ENCODE measurements at regions not wholly inside any gene's neighbourhood (a gene's known extent, or its start where the extent isn't known, plus 50 kb on each side); places are given as distances from the start of the nearest gene placed in this dataset.

DNA sequence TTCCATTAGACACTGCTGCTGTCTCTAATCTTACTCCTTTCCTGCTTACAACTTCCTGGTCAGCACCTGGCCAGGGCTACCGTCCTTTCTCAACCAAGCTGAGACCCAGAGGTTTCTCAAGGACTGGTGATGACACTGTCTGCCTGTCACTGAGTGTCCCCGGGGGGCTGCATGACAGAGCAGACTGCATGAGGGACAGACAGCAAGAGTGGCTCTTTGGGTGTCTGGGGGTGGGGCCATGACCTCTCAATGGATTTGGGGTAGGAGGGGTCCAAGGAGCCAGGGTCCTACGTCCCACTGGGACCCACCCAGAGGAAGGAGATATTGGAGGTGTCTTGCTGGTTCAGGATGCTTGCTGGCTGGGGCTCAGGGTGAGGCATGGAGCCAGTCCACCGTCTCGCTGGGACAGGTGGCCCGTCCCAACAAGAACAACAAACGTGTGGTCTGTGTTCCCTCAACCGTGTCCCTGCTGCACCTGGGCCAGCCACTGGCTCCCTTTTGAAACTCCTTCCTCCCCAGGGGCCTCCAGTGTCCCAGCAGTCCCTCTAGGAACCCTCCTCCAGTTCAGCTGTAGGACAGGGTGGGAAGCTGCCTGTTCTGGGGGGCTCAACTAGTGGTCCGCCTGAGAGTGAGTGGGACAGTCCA lies 344.6 kb upstream of the AJAP1 start:
- Histone ChIP-seq H3K4me1 (no peaks in the 10 kb centered on the region), H3K36me3 (no peaks in the 10 kb centered on the region), H3K9me3 (no peaks in the 10 kb centered on the region), H3K4me3 (replicated peaks in 1 of 3) (no peak overlapping the region), H3K27ac (no peak overlapping the region), H3K27me3 (no peaks in the 10 kb centered on the region)
- 56 to 61% methylated on average over 5 to 6 of the region's 9 CpGs for WGBS, 2 donors
- intact Hi-C loops (cut with DNase I) = no loop called here
- DNase-seq = peak; percentile 6 to 30
- TF ChIP-seq, protein P1, sequence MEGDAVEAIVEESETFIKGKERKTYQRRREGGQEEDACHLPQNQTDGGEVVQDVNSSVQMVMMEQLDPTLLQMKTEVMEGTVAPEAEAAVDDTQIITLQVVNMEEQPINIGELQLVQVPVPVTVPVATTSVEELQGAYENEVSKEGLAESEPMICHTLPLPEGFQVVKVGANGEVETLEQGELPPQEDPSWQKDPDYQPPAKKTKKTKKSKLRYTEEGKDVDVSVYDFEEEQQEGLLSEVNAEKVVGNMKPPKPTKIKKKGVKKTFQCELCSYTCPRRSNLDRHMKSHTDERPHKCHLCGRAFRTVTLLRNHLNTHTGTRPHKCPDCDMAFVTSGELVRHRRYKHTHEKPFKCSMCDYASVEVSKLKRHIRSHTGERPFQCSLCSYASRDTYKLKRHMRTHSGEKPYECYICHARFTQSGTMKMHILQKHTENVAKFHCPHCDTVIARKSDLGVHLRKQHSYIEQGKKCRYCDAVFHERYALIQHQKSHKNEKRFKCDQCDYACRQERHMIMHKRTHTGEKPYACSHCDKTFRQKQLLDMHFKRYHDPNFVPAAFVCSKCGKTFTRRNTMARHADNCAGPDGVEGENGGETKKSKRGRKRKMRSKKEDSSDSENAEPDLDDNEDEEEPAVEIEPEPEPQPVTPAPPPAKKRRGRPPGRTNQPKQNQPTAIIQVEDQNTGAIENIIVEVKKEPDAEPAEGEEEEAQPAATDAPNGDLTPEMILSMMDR (IDR thresholded peaks at IDR 0.05) = no peak
- no peak for TF ChIP-seq POLR2A (IDR thresholded peaks at IDR 0.05)

DNA sequence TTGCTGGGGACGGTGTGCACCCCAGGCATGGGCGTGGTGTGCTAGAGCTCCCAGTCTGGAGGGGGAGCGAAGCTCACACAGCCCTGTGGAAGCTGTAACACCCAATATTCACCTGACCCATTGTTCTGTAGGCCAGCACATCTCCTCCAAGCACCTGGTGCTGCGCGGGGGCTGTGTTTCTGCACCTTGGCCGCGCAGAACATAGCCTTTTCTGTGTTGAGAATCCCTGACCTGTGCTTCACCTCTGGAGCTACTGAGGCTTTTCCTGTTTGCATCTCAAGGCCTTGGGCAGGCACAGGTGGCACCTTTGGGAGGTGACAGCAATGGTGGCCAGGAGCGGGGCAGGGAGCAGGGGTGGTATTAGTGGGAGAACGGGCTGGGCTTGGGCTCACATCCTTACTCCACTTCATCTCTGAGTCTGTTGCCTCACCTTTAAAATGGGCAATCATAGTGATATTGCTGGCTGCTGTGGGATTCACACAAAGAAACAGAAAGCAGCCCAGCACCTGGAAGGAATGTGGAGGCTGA lies 343.9 kb upstream of the AJAP1 start:
- H3K27me3 ChIP-seq = no peaks in the 10 kb centered on the region
- TF ChIP-seq, protein P1 (IDR thresholded peaks at IDR 0.05) = no peak
- TF ChIP-seq POLR2A (IDR thresholded peaks at IDR 0.05) = no peak
- WGBS, 2 donors = 69 to 75% methylated on average over 6 to 9 of the region's 9 CpGs

DNA sequence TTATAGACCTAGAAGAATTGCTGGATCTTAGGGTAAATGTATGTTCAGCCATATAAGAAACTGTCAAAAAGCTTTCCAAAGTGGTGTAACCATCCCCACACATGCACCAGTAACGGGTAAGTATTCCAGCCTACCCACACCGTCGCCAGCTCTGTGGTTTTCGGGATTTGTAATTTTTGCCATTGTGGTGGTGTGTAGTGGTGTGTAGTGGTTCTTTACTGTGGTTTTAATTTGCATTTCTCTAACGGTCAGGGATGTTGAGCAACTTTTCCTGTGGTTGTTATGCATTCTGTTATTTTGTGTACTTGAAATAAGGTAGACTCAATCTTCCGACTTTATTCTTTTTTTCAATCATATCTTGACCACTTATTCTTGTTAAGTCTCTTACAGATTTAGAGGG lies 342.4 kb upstream of the AJAP1 start:
- DNase-seq = no peak
- TF ChIP-seq, protein P1 (IDR thresholded peaks at IDR 0.05) = no peak
- TF ChIP-seq POLR2A (IDR thresholded peaks at IDR 0.05) = no peak
- Histone ChIP-seq H3K4me1 (no peaks in the 10 kb centered on the region), H3K9me3 (no peaks in the 10 kb centered on the region), H3K36me3 (no peaks in the 10 kb centered on the region), H3K27ac (no peak overlapping the region), H3K27me3 (no peaks in the 10 kb centered on the region), H3K4me3 (replicated peaks in 1 of 3) (no peak overlapping the region)
- WGBS, 2 donors = 90 to 95% methylated on average over 6 of the region's 6 CpGs
- intact Hi-C loops (cut with DNase I) = no loop called here

More for the DNA sequence above, 343.9 kb upstream of the AJAP1 start:
- no peaks in the 10 kb centered on the region for H3K4me1 ChIP-seq
- no peak overlapping the region for H3K4me3 ChIP-seq (replicated peaks in 1 of 3)
- intact Hi-C loops (cut with DNase I) = no loop called here
- no peak for DNase-seq
- H3K36me3 ChIP-seq = no peaks in the 10 kb centered on the region
- H3K27ac ChIP-seq = no peak overlapping the region
- no peaks in the 10 kb centered on the region for H3K9me3 ChIP-seq

DNA sequence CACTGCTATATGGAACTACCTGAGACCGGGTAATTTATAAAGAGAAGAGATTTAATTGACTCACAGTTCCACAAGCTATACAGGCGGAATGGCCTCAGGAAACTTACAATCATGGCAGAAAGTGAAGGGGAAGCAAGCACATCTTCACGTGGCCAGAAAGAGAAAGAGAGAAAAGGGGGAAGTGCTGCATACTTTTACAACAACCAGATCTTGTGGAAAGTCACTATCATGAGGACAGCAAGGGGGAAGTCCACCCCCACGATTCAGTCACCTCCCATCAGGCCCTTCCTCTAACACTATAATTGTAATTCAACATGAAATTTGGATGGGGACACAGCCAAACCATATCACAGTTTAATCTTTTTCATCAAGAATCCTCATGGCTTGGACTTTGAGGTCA lies 339.2 kb upstream of the AJAP1 start:
- WGBS, 2 donors = 52 to 83% methylated on average over 4 of the region's 4 CpGs
- H3K27me3 ChIP-seq = no peaks in the 10 kb centered on the region
- no peak for DNase-seq

DNA sequence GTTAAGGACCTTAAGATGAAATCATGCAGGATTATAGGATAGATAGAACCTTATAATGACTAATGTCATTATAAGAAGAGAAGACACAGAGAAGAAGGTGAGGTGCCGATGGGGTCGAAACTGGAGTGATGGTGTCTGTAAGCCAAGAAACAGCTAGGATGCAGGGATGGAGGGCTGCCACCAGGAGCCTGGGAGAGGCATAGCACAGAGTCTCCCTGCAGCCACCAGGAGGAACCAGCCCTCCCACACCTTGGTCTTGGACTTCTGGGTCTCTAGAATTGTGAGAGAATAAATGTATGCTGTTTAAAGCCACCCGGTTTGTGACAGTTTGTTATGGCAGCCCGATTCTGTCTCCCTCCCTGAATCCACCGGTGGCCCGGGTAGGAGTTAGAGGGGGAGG lies 337.2 kb upstream of the AJAP1 start:
- 75 to 82% methylated on average over 6 of the region's 6 CpGs for WGBS, 2 donors
- H3K27me3 ChIP-seq = no peaks in the 10 kb centered on the region
- TF ChIP-seq POLR2A (IDR thresholded peaks at IDR 0.05) = no peak
- TF ChIP-seq, protein P1 (IDR thresholded peaks at IDR 0.05) = no peak
- H3K9me3 ChIP-seq = no peaks in the 10 kb centered on the region
- no peak for DNase-seq
- no peaks in the 10 kb centered on the region for H3K36me3 ChIP-seq
- H3K27ac ChIP-seq = no peak overlapping the region
- no peak overlapping the region for H3K4me3 ChIP-seq (replicated peaks in 1 of 3)
- H3K4me1 ChIP-seq = no peaks in the 10 kb centered on the region
- intact Hi-C loops (cut with DNase I) = no loop called here

More for the DNA sequence above, 339.2 kb upstream of the AJAP1 start:
- intact Hi-C loops (cut with DNase I) = no loop called here
- TF ChIP-seq, protein P1 (IDR thresholded peaks at IDR 0.05) = no peak
- TF ChIP-seq POLR2A (IDR thresholded peaks at IDR 0.05) = no peak
- H3K4me3 ChIP-seq (replicated peaks in 1 of 3) = no peak overlapping the region
- H3K27ac ChIP-seq = no peak overlapping the region
- H3K9me3 ChIP-seq = no peaks in the 10 kb centered on the region
- H3K4me1 ChIP-seq = no peaks in the 10 kb centered on the region
- no peaks in the 10 kb centered on the region for H3K36me3 ChIP-seq

All from thyroid gland (tissue), 4 donors.